ENCODE measurements at regions not wholly inside any gene's neighbourhood (a gene's known extent, or its start where the extent isn't known, plus 50 kb on each side); places are given as distances from the start of the nearest gene placed in this dataset.
"Not testable (repeated sequence)": the region's sequence is repeated elsewhere in the genome, so short reads cannot be mapped to it uniquely, and the experiment has no call there.

GRCh38 chr16:23013484-23013883 is 135.8 kb downstream of the USP31 start:
- no peak overlapping the region for H3K4me3 ChIP-seq (ENCODE audit: low read length in 2 of 2)
- Mint-ChIP-seq H3K36me3 (no peaks in the 10 kb centered on the region), H3K4me3 (no peak overlapping the region), H3K4me1 (no peaks in the 10 kb centered on the region), H3K9me3 (no peaks in the 10 kb centered on the region), H3K27me3 (peaks cover 11 to 18% of the 10 kb centered on the region in 2 donors), H3K27ac (no peak overlapping the region)
- H3K9me3 ChIP-seq (ENCODE audit: control insufficient read depth in 1 of 2, low read length in 2 of 2): no peaks in the 10 kb centered on the region
- intact Hi-C loops (cut with micrococcal nuclease): no loop called here
- POLR2A ChIA-PET (ENCODE audit: partially characterized antibody): no interaction called here
- CTCF ChIA-PET (ENCODE audit: partially characterized antibody): no interaction called here
- no peak for DNase-seq
- no peaks in the 10 kb centered on the region for H3K27me3 ChIP-seq (ENCODE audit: insufficient read depth, low read length)
- H3K27ac ChIP-seq (ENCODE audit: low read depth, low read length): no peak overlapping the region
- no peaks in the 10 kb centered on the region for H3K36me3 ChIP-seq (ENCODE audit: insufficient read depth, low read length)
- no peaks in the 10 kb centered on the region for H3K4me1 ChIP-seq (ENCODE audit: insufficient read depth, low read length)

DNA sequence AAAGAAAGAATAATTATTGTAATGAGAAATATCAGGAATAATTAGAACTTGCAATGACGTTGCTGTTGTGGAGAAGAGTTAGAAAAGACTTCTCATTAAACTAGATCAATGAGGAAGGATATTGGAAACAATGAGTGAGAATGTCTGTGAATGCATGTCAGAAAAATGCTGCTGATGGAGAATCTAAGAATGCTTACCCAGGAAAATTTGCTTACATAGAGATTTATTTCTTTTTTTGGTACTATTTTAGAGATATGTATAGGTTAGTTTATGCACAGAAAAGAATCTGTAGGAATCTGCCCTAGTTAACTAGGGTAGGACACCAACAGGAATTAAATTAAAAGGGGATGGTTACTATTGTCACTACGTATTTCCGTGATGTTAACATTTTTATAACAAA is 140.2 kb downstream of the USP31 start:
- Mint-ChIP-seq H3K4me1 (no peaks in the 10 kb centered on the region), H3K27ac (peak overlapping the region in 1 of 7 donors; percentile 40), H3K27me3 (peaks cover 11 to 12% of the 10 kb centered on the region in 2 donors), H3K4me3 (no peak overlapping the region), H3K36me3 (no peaks in the 10 kb centered on the region), H3K9me3 (peaks cover 0 to 2% (median 0%) of the 10 kb centered on the region in 8 donors)
- Histone ChIP-seq H3K36me3 (ENCODE audit: insufficient read depth, low read length) (no peaks in the 10 kb centered on the region), H3K9me3 (ENCODE audit: control insufficient read depth in 1 of 2, low read length in 2 of 2) (no peaks in the 10 kb centered on the region), H3K27ac (ENCODE audit: low read depth, low read length) (no peak overlapping the region), H3K27me3 (ENCODE audit: insufficient read depth, low read length) (no peaks in the 10 kb centered on the region), H3K4me3 (ENCODE audit: low read length in 2 of 2) (no peak overlapping the region), H3K4me1 (ENCODE audit: insufficient read depth, low read length) (no peaks in the 10 kb centered on the region)
- DNase-seq: no peak
- intact Hi-C loops (cut with micrococcal nuclease): no loop called here
- CTCF ChIA-PET (ENCODE audit: partially characterized antibody): no interaction called here
- POLR2A ChIA-PET (ENCODE audit: partially characterized antibody): no interaction called here

DNA sequence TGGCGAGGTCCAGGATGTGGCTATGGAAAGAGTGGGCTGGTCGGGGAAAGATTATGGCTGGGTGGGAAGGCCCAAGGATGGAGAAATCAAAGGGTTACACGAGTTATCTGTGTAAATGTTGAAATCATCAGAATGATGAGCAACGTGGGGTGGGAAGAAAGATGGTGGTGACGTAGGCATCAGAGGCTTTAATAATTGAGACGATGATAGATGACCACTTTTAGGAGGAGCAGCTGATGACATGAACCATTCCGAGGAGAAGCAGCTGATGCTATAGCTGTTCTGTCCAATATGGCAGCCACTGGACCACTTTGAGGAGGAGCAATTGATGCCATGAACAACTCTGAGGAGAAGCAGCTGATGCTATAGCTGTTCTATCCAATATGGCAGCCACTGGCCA is 141.2 kb downstream of the USP31 start:
- ChIA-PET CTCF (ENCODE audit: partially characterized antibody) (no interaction called here), POLR2A (ENCODE audit: partially characterized antibody) (no interaction called here)
- Mint-ChIP-seq H3K27me3 (peaks cover 11 to 12% of the 10 kb centered on the region in 2 donors), H3K36me3 (no peaks in the 10 kb centered on the region), H3K27ac (peak overlapping the region in 1 of 7 donors; percentile 1), H3K4me1 (no peaks in the 10 kb centered on the region), H3K9me3 (peaks cover 0 to 2% (median 0%) of the 10 kb centered on the region in 8 donors), H3K4me3 (no peak overlapping the region)
- H3K27ac ChIP-seq (ENCODE audit: low read depth, low read length): no peak overlapping the region
- H3K36me3 ChIP-seq (ENCODE audit: insufficient read depth, low read length): no peaks in the 10 kb centered on the region
- no peaks in the 10 kb centered on the region for H3K9me3 ChIP-seq (ENCODE audit: control insufficient read depth in 1 of 2, low read length in 2 of 2)
- H3K4me3 ChIP-seq (ENCODE audit: low read length in 2 of 2): no peak overlapping the region
- intact Hi-C loops (cut with micrococcal nuclease): no loop called here
- no peaks in the 10 kb centered on the region for H3K4me1 ChIP-seq (ENCODE audit: insufficient read depth, low read length)
- no peaks in the 10 kb centered on the region for H3K27me3 ChIP-seq (ENCODE audit: insufficient read depth, low read length)
- no peak for DNase-seq

DNA sequence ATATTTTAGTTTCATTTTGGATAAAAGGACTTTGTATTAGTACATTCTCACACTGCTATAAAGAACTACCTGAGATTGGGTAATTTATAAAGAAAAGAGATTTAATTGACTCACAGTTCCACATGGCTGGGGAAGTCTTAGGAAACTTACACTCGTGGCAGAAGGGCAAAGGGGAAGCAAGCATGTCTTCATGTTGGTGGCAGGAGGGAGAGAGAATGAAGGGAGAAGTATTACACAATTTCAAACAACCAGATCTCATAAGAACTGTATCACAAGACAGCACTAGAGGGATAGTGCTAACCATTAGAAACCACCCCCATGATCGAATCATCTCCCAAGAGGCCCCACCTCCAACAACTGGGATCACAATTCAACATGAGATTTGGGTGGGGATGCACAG is 142.9 kb downstream of the USP31 start:
- Mint-ChIP-seq H3K4me1 (no peaks in the 10 kb centered on the region), H3K27me3 (peaks cover 8 to 13% of the 10 kb centered on the region in 2 donors), H3K36me3 (no peaks in the 10 kb centered on the region), H3K27ac (no peak overlapping the region), H3K4me3 (no peak overlapping the region), H3K9me3 (peaks cover 0 to 2% (median 0%) of the 10 kb centered on the region in 8 donors)
- H3K36me3 ChIP-seq (ENCODE audit: insufficient read depth, low read length): no peaks in the 10 kb centered on the region
- no peaks in the 10 kb centered on the region for H3K27me3 ChIP-seq (ENCODE audit: insufficient read depth, low read length)
- H3K9me3 ChIP-seq (ENCODE audit: control insufficient read depth in 1 of 2, low read length in 2 of 2): no peaks in the 10 kb centered on the region
- POLR2A ChIA-PET (ENCODE audit: partially characterized antibody): no interaction called here
- no peak overlapping the region for H3K27ac ChIP-seq (ENCODE audit: low read depth, low read length)
- CTCF ChIA-PET (ENCODE audit: partially characterized antibody): no interaction called here
- no peaks in the 10 kb centered on the region for H3K4me1 ChIP-seq (ENCODE audit: insufficient read depth, low read length)
- intact Hi-C loops (cut with micrococcal nuclease): no loop called here
- DNase-seq: no peak
- no peak overlapping the region for H3K4me3 ChIP-seq (ENCODE audit: low read length in 2 of 2)

- no peaks in the 10 kb centered on the region for H3K36me3 Mint-ChIP-seq
- ChIA-PET CTCF (ENCODE audit: partially characterized antibody) (no interaction called here), POLR2A (ENCODE audit: partially characterized antibody) (no interaction called here)
- no peaks in the 10 kb centered on the region for H3K4me1 ChIP-seq (ENCODE audit: insufficient read depth, low read length)
- H3K4me1 Mint-ChIP-seq: no peaks in the 10 kb centered on the region
- no peak overlapping the region for H3K4me3 Mint-ChIP-seq
- DNase-seq: no peak
- no peaks in the 10 kb centered on the region for H3K36me3 ChIP-seq (ENCODE audit: insufficient read depth, low read length)
- no peaks in the 10 kb centered on the region for H3K27me3 ChIP-seq (ENCODE audit: insufficient read depth, low read length)
- H3K9me3 ChIP-seq (ENCODE audit: control insufficient read depth in 1 of 2, low read length in 2 of 2): no peaks in the 10 kb centered on the region
- H3K27ac ChIP-seq (ENCODE audit: low read depth, low read length): no peak overlapping the region
- intact Hi-C loops (cut with micrococcal nuclease): no loop called here
- H3K9me3 Mint-ChIP-seq: peaks cover 0 to 2% (median 0%) of the 10 kb centered on the region in 8 donors
- H3K27me3 Mint-ChIP-seq: peaks cover 8 to 13% of the 10 kb centered on the region in 2 donors
- no peak overlapping the region for H3K27ac Mint-ChIP-seq
- no peak overlapping the region for H3K4me3 ChIP-seq (ENCODE audit: low read length in 2 of 2)
These were observed 143.3 kb downstream of the USP31 start for GRCh38 chr16:23005951-23006350.

DNA sequence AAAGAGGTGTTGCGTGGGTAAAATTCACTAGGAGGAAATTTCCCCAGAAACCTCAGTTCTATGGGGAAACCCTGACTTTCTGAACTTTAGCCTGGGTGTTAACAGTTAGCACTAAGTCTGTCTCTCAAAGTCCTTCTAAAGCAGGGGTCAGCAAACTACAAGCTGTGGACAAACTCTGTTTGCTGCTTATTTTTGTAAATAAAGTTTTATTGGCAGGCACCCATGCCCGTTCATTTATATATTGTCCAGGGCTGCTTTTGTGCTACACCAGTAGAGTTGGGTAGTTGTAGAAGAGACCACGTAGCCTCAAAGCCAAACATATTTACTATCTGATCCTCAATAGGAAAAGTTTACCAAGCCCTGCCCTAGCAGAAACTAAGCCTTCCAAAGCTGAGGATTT is 159.7 kb downstream of the USP31 start:
- Mint-ChIP-seq H3K27ac (no peak overlapping the region), H3K4me1 (no peaks in the 10 kb centered on the region), H3K36me3 (peaks cover 0 to 3% of the 10 kb centered on the region in 2 donors), H3K27me3 (peaks cover 18 to 22% of the 10 kb centered on the region in 2 donors), H3K9me3 (peaks cover 0 to 18% (median 11%) of the 10 kb centered on the region in 8 donors), H3K4me3 (no peak overlapping the region)
- ChIA-PET POLR2A (ENCODE audit: partially characterized antibody) (no interaction called here), CTCF (ENCODE audit: partially characterized antibody) (no interaction called here)
- DNase-seq: no peak
- Histone ChIP-seq H3K4me1 (ENCODE audit: insufficient read depth, low read length) (no peaks in the 10 kb centered on the region), H3K27ac (ENCODE audit: low read depth, low read length) (no peak overlapping the region), H3K9me3 (ENCODE audit: control insufficient read depth in 1 of 2, low read length in 2 of 2) (no peaks in the 10 kb centered on the region), H3K27me3 (ENCODE audit: insufficient read depth, low read length) (no peaks in the 10 kb centered on the region), H3K36me3 (ENCODE audit: insufficient read depth, low read length) (no peaks in the 10 kb centered on the region), H3K4me3 (ENCODE audit: low read length in 2 of 2) (no peak overlapping the region)
- intact Hi-C loops (cut with micrococcal nuclease): no loop called here

DNA sequence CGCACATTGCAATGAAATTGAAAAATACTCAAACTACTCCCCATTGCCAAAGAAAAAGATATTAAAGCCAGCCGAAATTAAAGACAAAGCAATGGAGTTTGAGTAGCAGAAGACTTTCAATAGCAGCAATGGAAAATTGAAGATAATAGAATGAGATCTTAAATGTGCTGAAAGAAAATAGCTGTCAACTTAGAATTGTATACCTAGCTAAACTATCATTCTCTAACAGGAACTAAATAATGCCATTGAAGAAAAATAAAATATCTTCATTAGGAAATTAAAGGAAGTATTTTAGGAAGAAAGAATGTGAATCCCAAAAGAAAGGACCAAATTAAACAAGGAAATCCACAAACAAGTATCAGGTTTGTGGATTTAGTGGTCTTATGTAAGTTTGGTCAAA is 165.6 kb downstream of the USP31 start:
- Histone ChIP-seq H3K27ac (ENCODE audit: low read depth, low read length) (no peak overlapping the region), H3K27me3 (ENCODE audit: insufficient read depth, low read length) (no peaks in the 10 kb centered on the region), H3K4me1 (ENCODE audit: insufficient read depth, low read length) (no peaks in the 10 kb centered on the region), H3K36me3 (ENCODE audit: insufficient read depth, low read length) (no peaks in the 10 kb centered on the region), H3K4me3 (ENCODE audit: low read length in 2 of 2) (no peak overlapping the region), H3K9me3 (ENCODE audit: control insufficient read depth in 1 of 2, low read length in 2 of 2) (peaks cover 0 to 3% of the 10 kb centered on the region in 2 donors)
- H3K4me1 Mint-ChIP-seq: no peaks in the 10 kb centered on the region
- H3K27ac Mint-ChIP-seq: no peak overlapping the region
- no peak for DNase-seq
- ChIA-PET POLR2A (ENCODE audit: partially characterized antibody) (no interaction called here), CTCF (ENCODE audit: partially characterized antibody) (no interaction called here)
- intact Hi-C loops (cut with micrococcal nuclease): no loop called here
- H3K27me3 Mint-ChIP-seq: peaks cover 8 to 12% of the 10 kb centered on the region in 2 donors
- peaks cover 2 to 3% of the 10 kb centered on the region in 2 donors for H3K36me3 Mint-ChIP-seq
- peaks cover 0 to 44% (median 37%) of the 10 kb centered on the region in 8 donors for H3K9me3 Mint-ChIP-seq
- no peak overlapping the region for H3K4me3 Mint-ChIP-seq

- H3K27me3 ChIP-seq (ENCODE audit: insufficient read depth, low read length); H3K4me3 ChIP-seq (ENCODE audit: low read length in 2 of 2); H3K4me1 Mint-ChIP-seq; H3K27ac ChIP-seq (ENCODE audit: low read depth, low read length); intact Hi-C loops (cut with micrococcal nuclease); H3K36me3 Mint-ChIP-seq; H3K36me3 ChIP-seq (ENCODE audit: insufficient read depth, low read length); H3K9me3 ChIP-seq (ENCODE audit: control insufficient read depth in 1 of 2, low read length in 2 of 2); DNase-seq; H3K27ac Mint-ChIP-seq; H3K4me1 ChIP-seq (ENCODE audit: insufficient read depth, low read length); CTCF ChIA-PET (ENCODE audit: partially characterized antibody): not testable (repeated sequence)
- POLR2A ChIA-PET (ENCODE audit: partially characterized antibody): interaction anchor here (0.6 kb wide), 1 partner anchor 199 kb away, joined by 3 read pairs; no protein-coding TSS in a partner anchor
- Mint-ChIP-seq H3K9me3 (peaks cover 0 to 40% (median 30%) of the 10 kb centered on the region in 8 donors), H3K4me3 (peak overlapping the region in 1 of 8 donors; percentile 23), H3K27me3 (peaks cover 10 to 11% of the 10 kb centered on the region in 2 donors)
These were observed 166.6 kb downstream of the HS3ST2 start for GRCh38 chr16:22980514-22980913.

All from CD4-positive, alpha-beta memory T cell (primary cell).